ENCODE measurements at regions not wholly inside any gene's neighbourhood (a gene's known extent, or its start where the extent isn't known, plus 50 kb on each side); places are given as distances from the start of the nearest gene placed in this dataset.
"Not testable (repeated sequence)": the region's sequence is repeated elsewhere in the genome, so short reads cannot be mapped to it uniquely, and the experiment has no call there.

DNA sequence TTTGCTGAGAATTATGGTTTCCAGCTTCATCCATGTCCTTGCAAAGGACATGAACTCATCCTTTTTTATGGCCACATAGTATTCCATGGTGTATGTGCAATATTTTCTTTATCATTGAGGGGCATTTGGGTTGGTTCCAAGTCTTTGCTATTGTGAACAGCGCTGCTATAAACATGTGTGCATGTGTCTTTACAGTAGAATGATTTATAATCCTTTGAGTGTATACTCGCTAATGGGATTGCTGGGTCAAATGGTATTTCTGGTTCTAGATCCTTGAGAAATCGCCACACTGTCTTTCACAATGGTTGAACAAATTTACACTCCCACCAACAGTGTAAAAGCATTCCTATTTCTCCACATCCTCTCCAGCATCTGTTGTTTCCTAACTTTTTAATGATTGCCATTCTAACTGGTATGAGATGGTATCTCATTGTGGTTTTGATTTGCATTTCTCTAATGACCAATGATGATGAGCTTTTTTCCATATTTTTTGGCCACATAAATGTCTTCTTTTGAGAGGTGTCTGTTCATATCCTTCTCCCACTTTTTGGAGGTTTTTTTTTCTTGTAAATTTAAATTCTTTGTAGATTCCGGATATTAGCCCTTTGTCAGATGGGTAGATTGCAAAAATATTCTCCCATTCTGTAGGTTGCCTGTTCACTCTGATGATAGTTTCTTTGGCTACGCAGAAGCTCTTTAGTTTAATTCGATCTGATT lies 180.1 kb downstream of the PLPPR4 start:
- not testable (repeated sequence) for DNase-seq (ENCODE audit: low read depth)

DNA sequence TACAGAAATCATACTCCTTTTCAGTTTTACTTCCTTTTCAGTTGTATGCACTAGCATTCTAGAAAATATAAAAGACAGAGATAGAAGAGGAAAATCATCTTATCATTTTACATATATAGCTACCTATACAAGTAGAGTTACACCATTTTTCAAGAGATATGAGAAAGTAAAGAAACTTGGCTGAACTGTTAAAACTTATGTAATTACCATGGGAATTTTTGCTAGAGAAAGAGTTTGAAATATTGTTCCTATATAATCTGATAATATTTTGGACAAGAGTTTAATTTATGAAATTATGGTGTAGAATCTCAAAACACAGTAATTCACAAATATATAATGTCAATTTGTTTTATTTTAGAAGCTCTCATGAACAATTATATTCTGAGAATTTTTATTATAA lies 180.8 kb downstream of the PLPPR4 start:
- DNase-seq (ENCODE audit: low read depth), result no peak

DNA sequence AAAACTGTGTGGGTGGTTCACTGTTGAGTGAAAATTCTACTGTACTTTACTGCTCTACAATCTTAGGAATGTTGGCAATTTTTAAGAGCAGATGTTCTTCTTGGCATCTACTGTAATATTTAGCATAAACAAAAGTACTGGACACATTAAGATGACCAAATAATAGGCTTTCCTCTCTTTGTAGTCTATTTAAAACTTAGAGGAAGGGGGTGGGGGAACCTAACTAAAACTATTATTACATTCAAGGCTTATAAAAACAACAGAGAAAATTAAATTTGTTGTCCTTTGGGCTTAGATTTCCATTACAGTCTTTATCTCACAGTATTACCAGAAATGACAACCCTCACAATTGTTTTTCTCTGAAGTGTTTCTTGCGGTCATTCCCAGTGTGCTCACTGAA lies 181.2 kb downstream of the PLPPR4 start:
- DNase-seq (ENCODE audit: low read depth), result no peak

DNA sequence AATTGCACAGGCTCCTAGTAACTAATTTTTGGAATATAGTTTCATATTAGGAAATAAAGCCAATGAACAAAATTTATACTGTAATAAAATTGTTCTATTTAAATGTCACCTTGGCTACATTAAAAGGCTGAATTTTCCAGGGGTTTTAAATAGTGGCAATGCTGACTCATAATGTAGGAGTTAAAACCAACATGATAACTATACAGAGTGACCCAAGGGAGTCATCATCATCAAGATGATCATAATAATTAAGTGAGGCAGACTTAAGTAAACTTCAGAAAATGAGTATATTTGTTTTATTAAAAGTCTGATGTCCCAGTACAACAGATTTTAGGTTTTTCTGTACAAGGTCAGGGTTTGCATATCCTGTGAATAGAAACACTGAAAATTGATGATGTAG lies 183.4 kb downstream of the PLPPR4 start:
- no peak for DNase-seq (ENCODE audit: low read depth)

DNA sequence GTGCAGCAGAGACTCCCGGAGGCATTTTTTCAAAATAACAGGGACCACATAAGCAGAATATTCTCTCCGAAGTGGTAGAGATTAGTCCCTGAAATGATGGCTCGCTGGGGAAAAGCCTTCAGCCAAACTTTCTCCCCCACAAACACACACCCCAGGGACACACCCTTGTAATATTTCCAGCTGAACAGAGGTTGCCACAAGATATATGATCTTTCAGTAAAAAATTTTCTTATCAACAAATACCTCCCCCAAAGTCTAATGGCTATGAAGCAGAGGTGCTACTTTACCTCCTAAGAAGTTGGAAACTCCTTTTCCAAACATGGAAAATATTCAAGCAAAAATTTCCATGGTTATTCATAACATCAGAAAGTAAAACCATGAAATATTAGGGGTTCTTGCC lies 190.2 kb upstream of the PALMD start:
- no peak for DNase-seq (ENCODE audit: low read depth)

- no peak for DNase-seq (ENCODE audit: low read depth)
These were observed 189.4 kb upstream of the PALMD start for GRCh38 chr1:99456536-99456935.

DNA sequence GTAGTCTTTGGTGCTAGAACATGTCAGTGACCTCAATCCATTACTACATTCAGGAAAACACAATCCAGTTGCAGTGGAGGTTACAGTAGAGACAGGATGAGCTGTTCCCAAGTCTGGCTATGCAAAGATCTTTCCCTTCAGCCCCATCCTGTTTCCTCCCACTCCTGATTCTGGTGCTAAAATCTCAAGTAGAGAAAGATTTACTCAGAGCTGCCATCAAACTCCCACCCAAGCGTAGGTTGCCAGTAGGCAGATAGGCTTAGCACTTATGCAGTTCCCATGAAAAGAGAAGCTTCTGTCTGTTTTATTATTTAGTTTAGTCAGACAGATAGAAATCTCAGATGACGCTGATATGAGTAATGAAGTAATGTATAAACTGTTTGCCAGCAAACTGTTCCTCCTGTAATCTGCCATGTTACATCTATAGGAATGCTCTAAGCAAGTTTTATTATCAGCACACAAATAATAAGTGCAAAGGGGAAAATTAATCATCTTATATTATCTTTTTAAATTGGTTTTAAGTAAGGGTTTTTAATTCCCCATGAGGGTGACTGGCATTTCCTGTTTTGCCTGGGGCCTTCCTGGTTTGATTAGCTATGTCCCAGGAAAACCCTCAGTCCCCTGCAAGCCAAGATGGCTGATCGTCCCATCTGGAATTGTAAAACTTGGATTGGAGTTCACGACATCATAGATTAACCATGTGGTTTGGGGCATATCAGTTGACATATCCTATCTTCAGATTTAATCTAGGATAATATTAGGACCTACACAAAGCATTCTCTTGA lies 188.3 kb upstream of the PALMD start:
- no peak for DNase-seq (ENCODE audit: low read depth)

DNA sequence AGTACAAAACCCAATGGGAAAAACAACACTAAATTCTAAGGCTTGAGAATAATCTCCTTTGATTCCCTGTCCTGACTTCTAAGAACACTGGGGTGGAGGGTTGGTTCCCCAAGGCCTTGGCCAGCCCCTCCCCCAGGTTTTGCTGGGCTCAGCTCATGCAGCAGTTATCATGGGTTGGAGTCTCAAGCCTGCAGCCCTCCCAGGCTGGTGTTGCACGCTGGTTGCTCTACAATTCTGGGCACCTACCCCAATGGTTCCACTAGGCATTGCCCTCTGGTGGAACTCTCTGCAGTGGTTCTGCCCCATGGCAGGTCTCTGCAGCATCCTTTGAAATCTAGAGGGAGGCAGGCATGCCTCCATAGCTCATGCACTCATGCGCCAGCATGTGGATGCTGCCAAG lies 184.4 kb upstream of the PALMD start:
- no peak for DNase-seq (ENCODE audit: low read depth)

DNA sequence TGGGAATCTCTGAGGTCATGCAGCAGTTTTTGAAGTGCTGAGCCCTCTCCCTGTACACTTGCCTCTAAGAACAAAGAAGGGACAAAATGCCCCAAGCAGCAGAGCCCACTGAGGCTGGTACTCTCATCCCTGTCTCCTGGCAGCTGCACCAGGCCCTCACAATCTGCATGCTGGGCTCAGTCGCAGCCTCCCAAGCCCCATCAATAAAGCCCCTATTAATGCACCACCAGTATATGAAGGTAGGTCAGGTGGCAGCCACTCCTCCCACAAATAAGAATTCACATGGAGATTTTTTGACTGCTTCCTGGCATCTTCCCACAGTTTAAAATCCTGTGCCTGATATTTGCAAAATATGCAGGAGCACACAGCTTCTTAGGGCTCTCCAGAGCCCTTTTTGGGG lies 181.2 kb upstream of the PALMD start:
- DNase-seq (ENCODE audit: low read depth), result no peak

DNA sequence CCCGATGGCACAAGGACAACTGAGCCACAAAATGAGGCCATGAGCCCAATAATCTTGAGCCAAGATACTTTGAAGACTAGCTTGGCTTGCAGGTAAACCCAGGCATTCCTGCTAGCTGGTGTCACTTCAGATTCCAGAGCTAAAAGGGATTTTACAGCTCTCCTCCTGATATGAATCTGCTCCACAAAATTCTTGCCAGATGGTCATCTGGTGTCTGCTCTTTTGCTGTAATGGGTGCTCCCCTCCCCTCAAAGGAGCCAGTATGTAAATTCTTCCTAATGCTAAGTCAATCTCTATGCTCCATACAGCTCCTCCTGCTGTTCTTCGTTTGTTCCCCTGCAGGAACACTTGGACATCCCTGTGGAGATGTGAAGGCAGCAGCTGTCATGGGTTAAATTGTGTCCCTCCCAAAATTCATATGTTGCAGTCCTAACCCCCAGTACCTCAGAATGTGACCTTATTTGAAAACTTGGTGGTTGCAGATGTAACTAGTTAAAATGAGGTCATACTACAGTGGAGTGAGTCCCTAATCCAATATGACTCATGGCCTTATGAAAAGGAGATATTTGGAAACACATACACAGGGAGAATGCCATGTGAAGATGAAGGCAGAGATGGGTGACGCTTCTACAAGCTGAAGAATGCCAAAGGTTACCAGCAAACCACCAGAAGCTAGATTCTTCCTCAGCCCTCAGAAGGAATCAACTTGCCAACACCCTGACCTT lies 180.6 kb upstream of the PALMD start:
- DNase-seq (ENCODE audit: low read depth), result no peak

DNA sequence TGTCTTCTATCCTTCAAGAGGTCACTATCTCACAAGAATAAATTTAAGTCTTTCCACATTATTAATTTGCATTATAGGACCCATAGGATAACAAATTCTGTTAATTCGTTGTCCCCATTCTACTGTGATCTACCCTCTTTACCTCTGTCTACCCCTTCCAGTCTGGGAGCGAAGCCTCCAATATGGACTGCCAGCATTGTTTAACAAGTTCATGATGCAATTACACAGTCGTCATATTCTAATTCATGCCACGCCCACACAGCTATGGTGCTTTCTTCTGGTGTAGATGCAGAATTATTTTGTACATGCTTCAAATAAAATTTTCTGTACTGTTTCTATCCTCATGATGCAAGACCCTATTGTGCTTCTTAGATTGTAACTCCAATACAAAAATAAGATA lies 178.3 kb upstream of the PALMD start:
- no peak for DNase-seq (ENCODE audit: low read depth)

- no peak for DNase-seq (ENCODE audit: low read depth)
These were observed 176.4 kb upstream of the PALMD start for GRCh38 chr1:99469550-99469971.

- no peak for DNase-seq (ENCODE audit: low read depth)
These were observed 173.0 kb upstream of the PALMD start for GRCh38 chr1:99472893-99473292.

- no peak for DNase-seq (ENCODE audit: low read depth)
These were observed 171.5 kb upstream of the PALMD start for GRCh38 chr1:99474350-99474893.

DNA sequence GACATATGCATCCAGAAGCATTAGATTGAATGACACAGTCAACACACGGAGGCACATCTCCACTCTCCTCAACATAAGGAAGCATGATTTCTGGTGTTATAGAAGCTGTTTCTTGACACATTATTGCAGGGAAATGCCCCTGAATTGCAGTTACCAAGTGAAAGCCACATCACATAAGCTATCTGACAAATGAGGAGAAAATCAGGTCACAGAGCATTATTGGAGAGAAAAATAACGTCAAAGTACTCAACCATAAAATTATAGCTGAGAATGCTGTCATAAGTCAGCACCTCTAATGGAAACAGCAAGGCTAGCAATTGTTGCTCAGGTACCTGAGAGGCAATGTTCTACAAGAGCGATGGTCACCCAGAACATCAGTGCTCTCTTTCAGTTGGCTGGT lies 169.9 kb upstream of the PALMD start:
- no peak for DNase-seq (ENCODE audit: low read depth)

- peak; percentile 13 for DNase-seq (ENCODE audit: low read depth)
These were observed 164.4 kb upstream of the PALMD start for GRCh38 chr1:99481391-99481996.

DNA sequence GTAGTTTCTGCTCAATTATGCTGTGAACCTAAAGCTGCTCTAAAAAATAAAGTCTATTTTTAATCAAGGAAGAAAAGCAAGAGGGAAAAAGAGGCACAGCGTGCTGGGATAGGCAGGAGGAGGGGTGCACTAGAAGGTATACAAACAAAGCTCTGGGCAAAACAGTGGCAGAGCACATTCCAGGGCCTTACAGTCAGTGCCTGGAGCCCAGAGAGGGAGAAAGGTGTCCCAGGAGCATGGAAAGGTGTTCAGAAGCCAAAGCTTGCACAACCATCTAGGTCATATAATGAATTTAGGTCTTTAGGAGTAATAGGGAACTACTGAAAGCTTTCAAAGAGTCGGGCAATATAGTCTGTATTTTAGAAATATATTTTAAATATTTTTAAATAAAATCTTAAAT lies 163.6 kb upstream of the PALMD start:
- no peak for DNase-seq (ENCODE audit: low read depth)

GRCh38 chr1:99482750-99483149 lies 163.2 kb upstream of the PALMD start:
- no peak for DNase-seq (ENCODE audit: low read depth)

GRCh38 chr1:99490031-99490430 lies 155.9 kb upstream of the PALMD start:
- no peak for DNase-seq (ENCODE audit: low read depth)

DNA sequence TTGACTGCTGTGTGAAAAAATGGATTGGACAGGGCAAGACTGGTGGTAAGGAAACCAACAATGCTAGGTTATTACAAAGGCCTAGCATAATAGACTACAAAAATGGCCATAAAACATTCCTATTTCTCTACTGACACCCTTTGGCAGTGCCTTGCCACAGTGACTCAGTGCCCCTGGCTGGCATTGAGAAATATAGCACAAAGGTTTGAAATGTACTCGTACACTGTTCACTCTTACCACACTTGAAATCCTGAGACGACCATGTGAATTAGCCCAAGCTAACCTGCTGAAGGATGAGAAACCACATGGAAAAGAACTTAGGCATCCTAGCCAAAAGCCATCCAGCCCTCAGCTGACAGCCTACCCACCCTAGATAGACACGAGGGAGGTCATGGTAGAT lies 149.8 kb upstream of the PALMD start:
- DNase-seq (ENCODE audit: low read depth), result no peak

DNA sequence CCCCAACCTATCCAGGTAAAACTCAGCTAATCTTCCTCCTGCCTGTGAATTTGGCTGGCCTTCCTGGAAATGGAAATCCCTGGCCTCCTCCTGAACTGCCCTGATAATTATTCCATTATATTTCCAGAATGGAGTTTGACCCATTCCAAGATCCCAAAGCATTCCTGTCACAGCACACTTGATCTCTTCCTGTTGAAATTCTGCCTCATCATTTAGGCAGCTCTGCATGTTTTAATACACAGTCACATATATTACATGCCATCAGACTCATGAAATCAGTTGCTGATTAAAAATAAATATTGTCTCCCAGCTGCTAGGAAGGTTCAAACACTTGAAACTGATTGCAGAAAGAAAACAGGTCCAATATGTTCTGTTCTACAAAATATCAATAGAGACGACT lies 148.2 kb upstream of the PALMD start:
- no peak for DNase-seq (ENCODE audit: low read depth)

GRCh38 chr1:99500541-99500940 lies 145.4 kb upstream of the PALMD start:
- no peak for DNase-seq (ENCODE audit: low read depth)

All from stimulated activated CD4-positive, alpha-beta T cell treated with anti-CD3 and anti-CD28 coated beads, Interleukin-2, amount 100 ng/mL, for 4 hours (primary cell).